CD14-positive monocyte (primary cell): ENCODE measurements at regions not wholly inside any gene's neighbourhood (a gene's known extent, or its start where the extent isn't known, plus 50 kb on each side); places are given as distances from the start of the nearest gene placed in this dataset.

Experiments
- DNase-seq, 3 donors: peaks; one replicate each; pipeline ENCODE4 v3.0.0-alpha.2; 2011 to 2022
- H2AFZ ChIP-seq: 2 replicates; pipeline ENCODE4 v1.6.0; 2012; ENCODE audit warnings: mild to moderate bottlenecking, low read depth, low read length, inconsistent platforms; ENCODE audit not compliant: insufficient read depth, poor library complexity, severe bottlenecking
- H3K27ac ChIP-seq, 2 donors: 1 replicate in 1 of 2; 2 replicates in 1 of 2; pipeline ENCODE4 v1.5.1; 2012 to 2013; ENCODE audit warnings: low read length in 2 of 2, control low read depth in 1 of 2, inconsistent platforms in 1 of 2, low read depth in 1 of 2, mild to moderate bottlenecking in 1 of 2
- H3K27me3 ChIP-seq, 2 donors: one replicate each; pipeline versions ENCODE4 v1.6.0 to v1.6.1; 2011 to 2013; ENCODE audit warnings: low read length in 2 of 2; ENCODE audit not compliant: control insufficient read depth in 2 of 2, insufficient read depth in 2 of 2
- H3K36me3 ChIP-seq, 2 donors: replicated peaks in 1 of 2; 1 replicate in 1 of 2; 2 replicates in 1 of 2; pipeline versions ENCODE4 v1.5.1 to v1.6.1; 2012 to 2013; ENCODE audit warnings: low read length in 2 of 2, control low read depth in 1 of 2, inconsistent platforms in 1 of 2, mild to moderate bottlenecking in 1 of 2; ENCODE audit not compliant: insufficient read depth in 2 of 2, control insufficient read depth in 1 of 2
- H3K4me1 ChIP-seq, 2 donors: 1 replicate in 1 of 2; 2 replicates in 1 of 2; pipeline versions ENCODE4 v1.5.1 to v1.6.1; 2012 to 2013; ENCODE audit warnings: low read length in 2 of 2, control low read depth in 1 of 2, inconsistent platforms in 1 of 2, mild to moderate bottlenecking in 1 of 2, moderate library complexity in 1 of 2; ENCODE audit not compliant: insufficient read depth in 2 of 2, control insufficient read depth in 1 of 2
- H3K4me2 ChIP-seq: replicated peaks from 2 replicates; pipeline ENCODE3; 2012; ENCODE audit warnings: low read length, moderate library complexity, mild to moderate bottlenecking; ENCODE audit not compliant: poor library complexity, severe bottlenecking; ENCODE audit errors: extremely low read depth
- H3K4me3 ChIP-seq, 3 experiments: fragments of 200-600 bp in 1 of 3; sonication (generic) in 1 of 3; replicated peaks in 1 of 3; 1 replicate in 2 of 3; 2 replicates in 1 of 3; pipeline ENCODE4 v1.5.1; 2011 to 2013; ENCODE audit warnings: low read length in 3 of 3, mild to moderate bottlenecking in 3 of 3, control low read depth in 2 of 3, low read depth in 2 of 3, inconsistent platforms in 1 of 3, moderate library complexity in 1 of 3
- H3K79me2 ChIP-seq: 2 replicates; pipeline ENCODE4 v1.6.0; 2012; ENCODE audit warnings: mild to moderate bottlenecking, control low read depth, inconsistent platforms, low read length, moderate library complexity; ENCODE audit not compliant: insufficient read depth
- H3K9ac ChIP-seq: 2 replicates; pipeline ENCODE4 v1.6.0; 2017; ENCODE audit warnings: low read length, mild to moderate bottlenecking; ENCODE audit not compliant: insufficient read depth, poor library complexity, severe bottlenecking
- H3K9me3 ChIP-seq, 2 donors: replicated peaks in 1 of 2; 1 replicate in 1 of 2; 2 replicates in 1 of 2; pipeline versions ENCODE4 v1.5.1 to v1.6.1; 2012 to 2013; ENCODE audit warnings: low read length in 2 of 2, control low read depth in 1 of 2; ENCODE audit not compliant: control insufficient read depth in 1 of 2, insufficient read depth in 1 of 2
- H4K20me1 ChIP-seq: 2 replicates; pipeline ENCODE4 v1.6.0; 2012; ENCODE audit warnings: mild to moderate bottlenecking, low read length, control low read depth, moderate library complexity; ENCODE audit not compliant: insufficient read depth
- H3K27ac Mint-ChIP-seq, 7 donors: one replicate each; pipeline ENCODE4 v1.8.0; 2020; ENCODE audit warnings: mild to moderate bottlenecking in 7 of 7, mixed read lengths in 7 of 7, moderate library complexity in 6 of 7, inconsistent platforms in 2 of 7
- H3K27me3 Mint-ChIP-seq, 3 donors: one replicate each; pipeline ENCODE4 v1.8.0; 2021 to 2022; ENCODE audit warnings: low read depth in 3 of 3, mild to moderate bottlenecking in 3 of 3, mixed read lengths in 3 of 3, moderate library complexity in 3 of 3, inconsistent platforms in 1 of 3
- H3K36me3 Mint-ChIP-seq, 2 donors: one replicate each; pipeline ENCODE4 v1.8.0; 2020; ENCODE audit warnings: mixed read lengths in 2 of 2, inconsistent platforms in 1 of 2, mild to moderate bottlenecking in 1 of 2
- H3K4me1 Mint-ChIP-seq: one replicate; pipeline ENCODE4 v1.8.0; 2020; ENCODE audit warnings: mild to moderate bottlenecking, mixed read lengths
- H3K4me3 Mint-ChIP-seq, 2 donors: one replicate each; pipeline ENCODE4 v1.8.0; 2020; ENCODE audit warnings: mild to moderate bottlenecking in 2 of 2, mixed read lengths in 2 of 2, moderate library complexity in 1 of 2
- H3K9me3 Mint-ChIP-seq, 7 donors: one replicate each; pipeline ENCODE4 v1.8.0; 2020 to 2022; ENCODE audit warnings: mixed read lengths in 7 of 7, mild to moderate bottlenecking in 6 of 7, moderate library complexity in 6 of 7, inconsistent platforms in 2 of 7
- WGBS: methylation state at CpG from one replicate; pipeline ENCODE4 v1.1.5; 2013; ENCODE audit warnings: missing lambda C conversion rate; ENCODE audit not compliant: insufficient coverage; 5-methylcytosine and 5-hydroxymethylcytosine counted together
- intact Hi-C, 2 donors: fragments of 100-400 bp; cut with micrococcal nuclease; formaldehyde crosslinking; loops; one replicate each; pipeline versions ENCODE4 v1.15.0 to v1.15.1; 2023
- TF ChIP-seq, protein P1 (sequence below): fragments of 200-600 bp; IDR thresholded peaks from one replicate; pipeline ENCODE4 v1.8.0; 2022; ENCODE audit warnings: antibody characterized with exemption, mild to moderate bottlenecking

GRCh38 chr2:121129692-121130091 is 155.3 kb downstream of the TFCP2L1 start:
- no peaks in the 10 kb centered on the region for H3K4me1 Mint-ChIP-seq
- H3K27ac ChIP-seq = no peak overlapping the region

DNA sequence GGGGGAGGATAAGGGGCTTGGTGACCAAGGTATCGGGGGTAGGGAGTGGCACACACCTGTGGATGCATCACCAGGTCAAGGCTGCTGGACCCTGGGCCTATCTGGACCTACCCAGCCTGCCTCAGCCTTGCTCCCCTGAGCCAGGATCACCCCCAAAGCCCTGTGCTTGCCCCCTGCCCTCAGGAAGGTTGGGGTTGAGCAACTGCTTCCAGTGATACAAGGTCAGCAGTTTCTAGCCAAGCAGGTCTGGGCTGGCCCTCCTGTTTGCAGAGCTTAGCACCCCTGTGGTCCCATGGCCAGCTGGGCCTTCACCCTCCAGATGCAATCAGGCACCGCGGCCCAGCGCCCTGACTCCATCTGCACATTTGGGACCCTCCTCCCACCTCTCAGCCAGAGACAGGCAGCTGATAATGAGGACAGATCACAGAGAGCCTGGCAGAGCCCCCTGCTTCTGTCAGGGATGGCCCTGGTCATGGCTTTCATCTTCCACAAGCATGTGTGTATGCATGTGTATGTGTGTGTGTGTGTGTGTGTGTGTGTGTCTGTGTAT is 154.6 kb downstream of the TFCP2L1 start:
- DNase-seq = no peak
- Histone ChIP-seq H3K79me2 (no peaks in the 10 kb centered on the region), H3K4me3 (no peak overlapping the region), H2AFZ (no peak overlapping the region), H3K27ac (no peak overlapping the region), H3K9me3 (peaks cover 4 to 9% of the 10 kb centered on the region in 2 donors), H3K9ac (no peak overlapping the region), H4K20me1 (no peaks in the 10 kb centered on the region), H3K4me2 (no peak overlapping the region), H3K4me1 (no peaks in the 10 kb centered on the region), H3K36me3 (no peaks in the 10 kb centered on the region), H3K27me3 (no peaks in the 10 kb centered on the region)
- H3K27me3 Mint-ChIP-seq = peaks cover 1 to 7% (median 5%) of the 10 kb centered on the region in 3 donors
- TF ChIP-seq, protein P1, sequence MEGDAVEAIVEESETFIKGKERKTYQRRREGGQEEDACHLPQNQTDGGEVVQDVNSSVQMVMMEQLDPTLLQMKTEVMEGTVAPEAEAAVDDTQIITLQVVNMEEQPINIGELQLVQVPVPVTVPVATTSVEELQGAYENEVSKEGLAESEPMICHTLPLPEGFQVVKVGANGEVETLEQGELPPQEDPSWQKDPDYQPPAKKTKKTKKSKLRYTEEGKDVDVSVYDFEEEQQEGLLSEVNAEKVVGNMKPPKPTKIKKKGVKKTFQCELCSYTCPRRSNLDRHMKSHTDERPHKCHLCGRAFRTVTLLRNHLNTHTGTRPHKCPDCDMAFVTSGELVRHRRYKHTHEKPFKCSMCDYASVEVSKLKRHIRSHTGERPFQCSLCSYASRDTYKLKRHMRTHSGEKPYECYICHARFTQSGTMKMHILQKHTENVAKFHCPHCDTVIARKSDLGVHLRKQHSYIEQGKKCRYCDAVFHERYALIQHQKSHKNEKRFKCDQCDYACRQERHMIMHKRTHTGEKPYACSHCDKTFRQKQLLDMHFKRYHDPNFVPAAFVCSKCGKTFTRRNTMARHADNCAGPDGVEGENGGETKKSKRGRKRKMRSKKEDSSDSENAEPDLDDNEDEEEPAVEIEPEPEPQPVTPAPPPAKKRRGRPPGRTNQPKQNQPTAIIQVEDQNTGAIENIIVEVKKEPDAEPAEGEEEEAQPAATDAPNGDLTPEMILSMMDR = no peak
- H3K4me3 Mint-ChIP-seq = no peak overlapping the region
- WGBS = 80% methylated on average over 1 of the region's 4 CpGs
- H3K4me1 Mint-ChIP-seq = no peaks in the 10 kb centered on the region
- peak overlapping the region in 1 of 7 donors; percentile 44 for H3K27ac Mint-ChIP-seq
- intact Hi-C loops = no loop called here
- peaks cover 3 to 10% (median 7%) of the 10 kb centered on the region in 7 donors for H3K9me3 Mint-ChIP-seq
- H3K36me3 Mint-ChIP-seq = no peaks in the 10 kb centered on the region

More at GRCh38 chr2:121129692-121130091, 155.3 kb downstream of the TFCP2L1 start:
- Mint-ChIP-seq H3K36me3 (no peaks in the 10 kb centered on the region), H3K27me3 (peaks cover 1 to 8% (median 5%) of the 10 kb centered on the region in 3 donors), H3K4me3 (no peak overlapping the region), H3K27ac (no peak overlapping the region), H3K9me3 (peaks cover 6 to 17% (median 11%) of the 10 kb centered on the region in 7 donors)
- 96% methylated on average over 6 of the region's 6 CpGs for WGBS
- Histone ChIP-seq H3K4me3 (no peak overlapping the region), H3K36me3 (no peaks in the 10 kb centered on the region), H3K79me2 (no peaks in the 10 kb centered on the region), H3K4me2 (no peak overlapping the region), H3K9me3 (peaks cover 8 to 16% of the 10 kb centered on the region in 2 donors), H4K20me1 (no peaks in the 10 kb centered on the region), H3K9ac (no peak overlapping the region), H3K4me1 (no peaks in the 10 kb centered on the region), H3K27me3 (no peaks in the 10 kb centered on the region), H2AFZ (no peak overlapping the region)
- intact Hi-C loops = loop anchor here (2.0 to 10.0 kb wide), 2 partner anchors 225 to 227 kb away; no protein-coding TSS in a partner anchor
- TF ChIP-seq, protein P1 = no peak
- no peak for DNase-seq
